SH-SY5Y (cell line): ENCODE measurements at regions not wholly inside any gene's neighbourhood (a gene's known extent, or its start where the extent isn't known, plus 50 kb on each side); places are given as distances from the start of the nearest gene placed in this dataset.

ENCODE experiments used
- GATA2 ChIP-seq: IDR thresholded peaks from 2 replicates; pipeline ENCODE4 v1.6.1; 2011; ENCODE audit warnings: mild to moderate bottlenecking, low read depth, low read length
- GATA3 ChIP-seq: IDR thresholded peaks from 2 replicates; pipeline ENCODE4 v1.6.1; 2011; ENCODE audit warnings: low read depth, mild to moderate bottlenecking, low read length, moderate library complexity

- TF ChIP-seq GATA2 (no peak), GATA3 (no peak)
Observed at GRCh38 chr3:16033889-16034687, 140.4 kb upstream of the GALNT15 start.
